ENCODE measurements at regions not wholly inside any gene's neighbourhood (a gene's known extent, or its start where the extent isn't known, plus 50 kb on each side); places are given as distances from the start of the nearest gene placed in this dataset.

DNA sequence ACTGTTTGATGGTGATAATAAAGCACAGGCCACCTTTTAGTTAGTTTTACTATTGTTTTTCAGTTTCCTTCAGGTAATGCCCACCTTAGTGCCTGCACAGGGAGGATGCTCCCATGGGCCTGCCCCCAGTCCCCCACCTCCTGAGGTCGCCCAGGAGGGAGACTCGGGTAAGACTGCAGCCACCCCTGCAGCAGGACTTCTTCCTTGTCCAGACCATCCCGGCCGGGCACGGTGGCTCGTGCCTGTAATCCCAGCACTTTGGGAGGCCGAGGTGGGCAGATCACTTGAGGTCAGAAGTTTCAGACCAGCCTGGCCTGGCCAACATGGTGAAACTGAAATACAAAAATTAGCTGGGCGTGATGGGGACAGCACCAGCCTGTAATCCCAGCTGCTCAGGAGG lies 68.1 kb upstream of the TANC1 start:
- TF ChIP-seq, protein P1, sequence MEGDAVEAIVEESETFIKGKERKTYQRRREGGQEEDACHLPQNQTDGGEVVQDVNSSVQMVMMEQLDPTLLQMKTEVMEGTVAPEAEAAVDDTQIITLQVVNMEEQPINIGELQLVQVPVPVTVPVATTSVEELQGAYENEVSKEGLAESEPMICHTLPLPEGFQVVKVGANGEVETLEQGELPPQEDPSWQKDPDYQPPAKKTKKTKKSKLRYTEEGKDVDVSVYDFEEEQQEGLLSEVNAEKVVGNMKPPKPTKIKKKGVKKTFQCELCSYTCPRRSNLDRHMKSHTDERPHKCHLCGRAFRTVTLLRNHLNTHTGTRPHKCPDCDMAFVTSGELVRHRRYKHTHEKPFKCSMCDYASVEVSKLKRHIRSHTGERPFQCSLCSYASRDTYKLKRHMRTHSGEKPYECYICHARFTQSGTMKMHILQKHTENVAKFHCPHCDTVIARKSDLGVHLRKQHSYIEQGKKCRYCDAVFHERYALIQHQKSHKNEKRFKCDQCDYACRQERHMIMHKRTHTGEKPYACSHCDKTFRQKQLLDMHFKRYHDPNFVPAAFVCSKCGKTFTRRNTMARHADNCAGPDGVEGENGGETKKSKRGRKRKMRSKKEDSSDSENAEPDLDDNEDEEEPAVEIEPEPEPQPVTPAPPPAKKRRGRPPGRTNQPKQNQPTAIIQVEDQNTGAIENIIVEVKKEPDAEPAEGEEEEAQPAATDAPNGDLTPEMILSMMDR (IDR thresholded peaks at IDR 0.05): no peak
- TF ChIP-seq POLR2A (IDR thresholded peaks at IDR 0.05): no peak

All from heart left ventricle (tissue), 13 donors.